HL-60/S4 treated with phorbol 12-myristate 13-acetate at 8.2 ng/mL for 4 days and 3 days (cell line): ENCODE measurements at regions not wholly inside any gene's neighbourhood (a gene's known extent, or its start where the extent isn't known, plus 50 kb on each side); places are given as distances from the start of the nearest gene placed in this dataset.
"Not testable (repeated sequence)": the region's sequence is repeated elsewhere in the genome, so short reads cannot be mapped to it uniquely, and the experiment has no call there.

Experiments
- in situ Hi-C: fragments of 300-500 bp; cut with MboI; formaldehyde crosslinking; loops from 2 replicates; pipeline ENCODE4 v1.15.0; 2022; ENCODE audit warnings: low sequenced_read_pairs

DNA sequence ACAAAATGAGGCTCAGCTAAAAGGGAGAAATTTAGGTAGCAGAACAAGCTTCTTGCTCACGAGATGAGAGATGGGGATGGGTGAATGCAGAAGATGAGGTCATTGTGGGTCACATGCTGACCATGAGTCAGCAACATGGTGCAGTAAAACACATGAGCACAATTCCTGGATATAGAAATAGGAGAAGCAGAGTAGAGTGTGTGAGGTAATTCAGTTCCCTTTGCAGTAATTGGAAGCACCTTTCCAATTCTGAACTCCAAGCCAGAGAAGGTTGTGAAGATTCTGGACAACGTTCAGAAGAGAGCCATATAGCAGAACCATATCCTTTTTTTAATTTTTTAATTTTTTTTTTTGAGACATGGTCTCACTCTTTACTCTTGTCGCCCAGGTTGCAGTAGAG is 62.0 kb upstream of the LMNTD1 start:
- in situ Hi-C loops: no loop called here

DNA sequence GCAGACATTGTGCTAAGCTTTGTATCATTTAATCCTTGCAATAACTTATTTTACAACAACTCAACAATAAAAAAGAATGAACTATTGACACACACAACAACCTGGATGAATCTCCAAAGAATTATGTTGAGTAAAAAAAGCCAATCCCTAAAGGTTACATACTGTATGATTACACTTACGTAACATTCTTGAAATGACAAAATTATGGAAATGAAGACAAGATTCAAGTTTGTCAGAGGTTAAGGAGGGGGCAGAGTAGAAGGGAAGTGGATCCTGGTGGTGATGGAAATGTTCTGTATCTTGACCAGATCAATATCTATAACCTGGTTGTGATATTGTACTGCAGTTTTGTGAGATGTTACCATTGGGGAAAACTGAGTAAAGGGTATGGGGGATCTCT is 63.2 kb upstream of the LMNTD1 start:
- in situ Hi-C loops: no loop called here

GRCh38 chr12:25617991-25618390 is 64.9 kb upstream of the LMNTD1 start:
- in situ Hi-C loops: no loop called here

DNA sequence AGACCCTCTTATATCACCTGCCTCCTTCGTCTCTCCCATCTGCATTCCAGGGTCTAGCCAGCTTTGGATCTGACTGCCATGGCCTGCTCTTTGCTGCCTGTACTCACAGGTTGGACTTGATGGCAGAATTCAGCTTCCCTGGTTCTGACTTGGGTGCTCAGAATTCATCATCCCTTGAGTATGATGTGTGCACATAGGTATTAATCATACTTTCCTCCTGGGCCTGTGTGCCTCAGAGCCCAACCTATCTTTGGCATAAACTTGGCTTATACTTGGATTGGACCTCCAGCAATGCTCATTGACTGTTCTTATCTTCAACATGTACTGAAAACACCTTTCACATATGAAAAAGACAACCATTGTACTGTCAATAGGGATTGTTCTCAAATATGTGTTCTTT is 70.7 kb upstream of the LMNTD1 start:
- in situ Hi-C loops: no loop called here

GRCh38 chr12:25625146-25625545 is 72.1 kb upstream of the LMNTD1 start:
- in situ Hi-C loops: no loop called here

DNA sequence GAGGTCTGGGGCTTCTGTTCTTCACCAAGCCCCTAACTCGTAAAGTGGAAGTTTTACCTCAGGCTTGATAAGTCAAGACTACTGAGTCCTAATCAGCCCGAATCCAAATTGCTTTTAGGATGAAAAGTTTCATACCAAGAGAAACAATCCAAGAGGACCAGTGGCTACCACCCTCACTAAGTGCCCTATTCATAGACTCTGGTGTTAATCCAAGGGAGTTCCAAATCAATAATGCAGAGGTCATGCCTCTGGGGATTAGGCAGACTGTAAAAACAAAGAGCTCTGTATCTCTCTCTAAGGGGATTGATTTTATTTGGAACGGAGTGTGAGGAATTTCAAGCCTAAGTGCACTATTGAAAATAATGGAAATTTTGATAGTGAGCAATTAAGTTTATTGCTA is 76.3 kb upstream of the LMNTD1 start:
- in situ Hi-C loops: no loop called here

- in situ Hi-C loops: not testable (repeated sequence)
These were observed 77.8 kb upstream of the LMNTD1 start for GRCh38 chr12:25630735-25631515.

- in situ Hi-C loops: not testable (repeated sequence)
These were observed 80.1 kb upstream of the LMNTD1 start for GRCh38 chr12:25633149-25633548.

DNA sequence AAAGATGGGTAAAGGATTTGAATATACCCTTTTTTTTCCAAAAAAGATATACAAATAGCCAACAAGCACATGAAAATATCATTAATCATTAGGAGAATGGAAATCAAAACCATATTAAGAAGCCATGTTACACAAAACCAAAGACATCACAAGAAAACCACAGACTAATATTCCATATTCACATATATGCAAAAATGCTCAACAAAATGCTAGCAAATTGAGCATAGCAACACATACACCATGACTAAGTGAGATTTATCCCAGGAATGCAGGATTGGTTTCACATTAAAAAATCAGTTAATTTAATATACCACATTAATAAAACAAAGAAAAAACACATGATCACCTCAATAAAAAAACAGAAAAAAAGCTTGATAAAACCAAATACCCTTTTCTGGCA is 84.7 kb upstream of the LMNTD1 start:
- in situ Hi-C loops: no loop called here

- in situ Hi-C loops: no loop called here
These were observed 86.3 kb upstream of the LMNTD1 start for GRCh38 chr12:25639406-25639805.

DNA sequence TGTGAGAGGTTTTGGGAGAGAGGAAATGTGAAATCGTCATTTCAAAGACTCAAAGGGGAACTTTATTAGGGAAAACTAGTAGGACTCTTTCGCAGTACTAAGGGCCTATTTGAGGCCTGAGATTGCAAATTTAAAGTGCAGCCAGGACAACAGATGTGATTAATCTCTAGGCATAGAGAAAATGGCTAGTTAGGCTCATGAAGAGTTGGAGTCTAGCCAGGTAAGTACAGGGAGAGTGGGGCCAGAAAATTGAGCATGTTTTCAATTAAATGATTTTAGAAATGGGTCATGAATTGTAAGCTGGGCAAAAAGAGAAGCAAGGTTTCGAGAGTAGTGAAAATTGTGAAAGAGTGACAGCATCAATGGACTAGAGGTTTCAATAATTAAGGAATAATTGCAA is 91.9 kb upstream of the LMNTD1 start:
- in situ Hi-C loops: no loop called here

DNA sequence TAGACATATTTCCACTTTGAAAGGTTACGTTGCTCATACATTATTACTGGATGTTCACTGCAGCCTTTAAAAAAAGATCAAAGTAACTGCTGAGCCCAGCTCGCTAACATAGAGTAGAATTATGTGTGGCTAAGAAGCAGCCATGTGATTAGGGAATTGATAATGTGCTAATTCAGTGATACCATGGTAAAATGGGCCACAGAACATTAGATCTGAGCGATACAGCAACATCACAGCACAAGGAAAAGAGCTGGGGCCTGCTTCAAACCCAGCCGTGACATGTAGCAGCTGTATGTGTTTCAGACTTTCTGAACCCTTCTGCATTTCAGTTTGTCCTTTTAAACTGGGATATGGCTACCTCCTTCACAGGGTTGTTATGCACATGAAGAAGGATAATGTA is 92.3 kb upstream of the LMNTD1 start:
- in situ Hi-C loops: no loop called here

GRCh38 chr12:25651931-25652330 is 98.8 kb upstream of the LMNTD1 start:
- in situ Hi-C loops: no loop called here

DNA sequence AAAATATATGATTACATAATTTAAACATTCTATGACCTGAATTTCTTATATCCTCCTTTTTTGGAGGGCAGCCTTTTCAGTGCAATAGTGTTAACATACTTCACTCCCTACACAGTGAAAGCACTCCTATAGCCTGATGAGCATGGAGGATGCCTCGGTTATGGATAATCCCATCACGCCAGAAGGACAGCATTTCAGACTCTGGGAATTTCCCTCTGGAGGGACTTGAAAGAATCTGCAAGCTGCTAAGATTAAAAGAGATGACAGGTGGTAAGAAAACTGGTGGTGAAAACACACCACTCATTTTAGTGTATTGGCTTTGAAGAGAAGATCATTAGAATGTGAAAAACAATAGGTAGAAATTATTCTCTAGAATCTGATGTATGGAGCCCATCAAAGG is 99.3 kb upstream of the LMNTD1 start:
- in situ Hi-C loops: no loop called here

DNA sequence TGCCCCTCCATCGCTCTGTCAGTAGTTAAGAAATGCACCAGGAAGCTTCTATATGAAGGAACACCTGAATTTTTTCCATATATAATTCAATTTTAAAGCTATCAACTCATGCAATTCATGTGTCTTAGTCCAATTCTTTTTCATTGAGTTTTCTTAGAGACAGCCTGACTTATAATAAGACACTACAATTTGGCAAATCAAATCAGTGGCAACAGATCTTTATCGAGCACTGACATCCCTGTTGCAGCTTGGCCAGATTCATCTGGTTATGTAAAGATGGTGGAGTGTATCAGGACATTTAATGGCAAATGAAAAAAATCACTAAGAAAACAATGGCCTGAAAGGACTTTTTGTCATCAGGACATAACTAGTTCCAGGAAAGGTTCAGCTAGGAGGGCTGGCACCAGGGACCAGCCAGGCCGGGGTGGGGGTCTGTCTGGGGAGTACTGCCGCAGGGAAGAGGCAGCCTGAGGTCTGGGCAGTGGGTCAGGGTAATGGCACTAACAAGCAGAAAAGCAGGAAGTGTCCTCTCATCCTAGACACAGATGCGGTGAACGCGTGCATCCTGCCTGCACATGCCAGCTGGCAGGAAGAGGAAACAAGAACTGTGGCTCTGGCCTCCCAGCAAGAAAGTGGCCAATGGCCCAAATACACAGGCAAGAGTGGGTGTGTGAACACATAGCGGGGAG is 100.5 kb upstream of the LMNTD1 start:
- in situ Hi-C loops: no loop called here

DNA sequence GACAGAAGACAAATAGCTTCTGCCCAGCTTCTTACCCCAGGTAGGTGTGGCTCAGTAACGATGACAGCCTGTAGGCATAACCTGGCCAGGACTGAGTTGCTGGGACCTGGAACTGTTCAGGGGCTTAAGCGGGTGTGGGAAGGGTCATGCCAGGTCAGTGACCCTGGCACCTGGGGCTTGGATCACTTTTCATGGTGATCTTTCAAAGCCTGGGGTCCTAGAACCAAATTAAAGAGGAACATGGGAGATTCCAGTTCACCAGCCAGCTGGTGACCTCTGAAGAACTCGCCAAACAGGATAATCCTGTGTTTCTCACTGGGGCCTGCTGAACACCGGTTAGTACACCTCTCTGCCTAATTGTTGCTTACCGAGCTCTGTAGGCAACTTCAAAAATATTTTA is 102.6 kb upstream of the LMNTD1 start:
- in situ Hi-C loops: no loop called here

DNA sequence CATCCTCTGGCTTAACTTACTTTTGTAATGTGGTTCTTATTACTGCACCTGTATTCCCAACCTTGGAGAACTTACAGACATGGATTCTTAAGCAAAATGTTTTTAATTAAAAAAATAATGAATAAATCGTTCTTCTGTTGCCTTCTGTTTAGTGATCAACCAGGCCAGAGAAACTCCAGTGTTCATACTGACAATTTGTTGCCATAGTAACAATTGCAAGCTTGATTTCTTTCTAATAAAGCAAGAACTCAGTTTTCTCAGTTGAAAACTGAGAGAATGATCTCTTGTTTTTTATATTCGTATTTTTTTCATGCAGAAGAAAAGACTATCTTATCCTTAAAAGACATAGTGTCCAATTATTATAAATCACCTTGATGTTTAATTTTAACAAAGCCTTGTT is 106.5 kb upstream of the LMNTD1 start:
- in situ Hi-C loops: no loop called here

- in situ Hi-C loops: no loop called here
These were observed 117.3 kb upstream of the LMNTD1 start for GRCh38 chr12:25670076-25671055.

DNA sequence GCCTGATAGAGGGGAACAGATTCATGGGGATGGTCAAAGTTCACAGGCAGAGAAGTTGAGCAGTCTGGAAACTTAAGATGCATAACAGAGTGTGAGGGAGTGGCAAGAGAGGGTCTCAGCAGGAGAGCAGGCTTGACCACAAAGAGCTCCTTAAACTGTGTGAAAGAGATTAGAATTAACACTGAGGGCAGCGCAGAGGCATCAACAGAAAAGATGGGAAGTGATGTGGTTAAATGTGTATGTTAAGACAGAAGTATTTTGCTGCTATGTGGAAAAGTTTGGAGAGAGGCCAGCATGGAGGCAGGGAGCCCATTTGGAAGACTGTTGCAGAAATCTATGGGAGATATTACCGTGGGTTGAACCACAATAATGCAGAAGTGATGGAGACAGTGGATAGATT is 122.7 kb upstream of the LMNTD1 start:
- in situ Hi-C loops: no loop called here

DNA sequence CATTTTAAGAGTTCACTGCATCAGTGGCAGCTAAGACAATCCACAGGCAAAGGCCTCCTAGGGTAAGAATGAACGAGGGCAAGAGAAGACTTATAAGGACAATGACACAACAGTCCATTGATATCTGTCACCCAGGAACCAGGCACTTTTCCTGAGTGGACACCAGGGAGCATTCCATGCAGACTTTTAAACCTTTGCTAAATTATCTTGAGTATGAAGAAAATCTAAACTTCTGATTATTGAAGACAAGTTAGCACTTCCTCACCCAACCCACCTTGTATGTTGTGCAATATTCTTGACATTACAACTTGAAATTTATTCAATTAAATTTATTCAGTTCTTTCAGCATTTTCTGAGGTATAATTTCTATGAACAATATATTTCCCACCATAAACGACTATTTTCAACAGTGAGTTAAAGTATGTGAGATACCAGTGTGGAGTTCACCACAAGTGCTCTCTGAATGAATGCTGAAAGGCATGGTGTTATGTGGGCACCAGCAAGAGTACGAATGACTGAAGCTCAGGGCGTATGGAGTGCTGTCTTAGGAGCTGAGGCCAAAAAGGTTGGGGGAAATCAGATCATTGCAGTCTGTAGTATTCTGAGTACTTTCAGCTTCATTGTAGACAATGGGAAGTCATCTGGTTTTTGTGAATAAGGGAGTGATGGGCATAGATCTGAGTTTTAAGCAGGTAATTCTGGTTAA is 124.3 kb upstream of the LMNTD1 start:
- in situ Hi-C loops: no loop called here

DNA sequence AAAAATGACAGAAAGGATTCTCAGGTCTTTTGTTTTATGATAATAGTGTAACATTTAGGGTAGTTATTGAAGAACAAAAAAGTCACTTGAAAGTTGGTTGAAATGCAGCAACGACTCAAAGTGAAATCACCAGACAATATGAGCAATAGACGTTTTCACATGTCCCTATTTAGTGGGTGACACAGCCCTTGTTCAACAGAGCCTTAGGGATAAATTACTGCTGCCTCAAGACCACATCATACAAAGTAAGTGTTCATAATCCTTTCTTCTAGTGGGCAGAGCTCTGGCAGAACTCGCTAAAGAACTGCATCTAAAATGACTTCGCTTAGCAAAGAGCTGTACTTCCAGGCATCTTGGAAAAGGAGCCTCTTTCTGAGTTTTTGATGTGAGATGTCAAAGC is 128.5 kb upstream of the LMNTD1 start:
- in situ Hi-C loops: no loop called here
